ENCODE measurements at regions not wholly inside any gene's neighbourhood (a gene's known extent, or its start where the extent isn't known, plus 50 kb on each side); places are given as distances from the start of the nearest gene placed in this dataset.

DNA sequence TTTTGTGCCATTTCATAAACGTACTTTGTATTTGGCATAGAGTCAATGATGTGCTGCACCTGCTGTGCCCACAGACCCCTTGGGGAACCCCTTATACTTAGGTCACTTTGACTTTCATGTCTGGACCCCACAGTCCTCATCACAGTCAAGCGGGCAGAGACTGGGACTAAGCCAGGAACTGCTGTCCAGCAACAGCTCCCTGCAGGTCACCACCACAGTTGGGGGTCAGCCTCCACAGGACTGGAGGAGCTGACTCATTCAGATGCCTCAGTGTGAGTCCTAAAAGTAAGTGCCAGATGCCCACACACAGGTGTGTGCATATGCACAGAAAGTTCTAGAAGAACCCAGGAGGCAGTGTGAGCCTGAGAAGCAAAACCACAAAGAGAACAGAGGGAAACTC, 339.8 kb downstream of the GABRB3 start:
- TF ChIP-seq, protein P1, sequence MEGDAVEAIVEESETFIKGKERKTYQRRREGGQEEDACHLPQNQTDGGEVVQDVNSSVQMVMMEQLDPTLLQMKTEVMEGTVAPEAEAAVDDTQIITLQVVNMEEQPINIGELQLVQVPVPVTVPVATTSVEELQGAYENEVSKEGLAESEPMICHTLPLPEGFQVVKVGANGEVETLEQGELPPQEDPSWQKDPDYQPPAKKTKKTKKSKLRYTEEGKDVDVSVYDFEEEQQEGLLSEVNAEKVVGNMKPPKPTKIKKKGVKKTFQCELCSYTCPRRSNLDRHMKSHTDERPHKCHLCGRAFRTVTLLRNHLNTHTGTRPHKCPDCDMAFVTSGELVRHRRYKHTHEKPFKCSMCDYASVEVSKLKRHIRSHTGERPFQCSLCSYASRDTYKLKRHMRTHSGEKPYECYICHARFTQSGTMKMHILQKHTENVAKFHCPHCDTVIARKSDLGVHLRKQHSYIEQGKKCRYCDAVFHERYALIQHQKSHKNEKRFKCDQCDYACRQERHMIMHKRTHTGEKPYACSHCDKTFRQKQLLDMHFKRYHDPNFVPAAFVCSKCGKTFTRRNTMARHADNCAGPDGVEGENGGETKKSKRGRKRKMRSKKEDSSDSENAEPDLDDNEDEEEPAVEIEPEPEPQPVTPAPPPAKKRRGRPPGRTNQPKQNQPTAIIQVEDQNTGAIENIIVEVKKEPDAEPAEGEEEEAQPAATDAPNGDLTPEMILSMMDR (IDR thresholded peaks at IDR 0.05; ENCODE audit: low read depth, low read length): no peak
- no peak for TF ChIP-seq EZH2phosphoT487 (IDR thresholded peaks at IDR 0.05; ENCODE audit: low read depth)

Data from OCI-LY3 (cell line).